ENCODE measurements at regions not wholly inside any gene's neighbourhood (a gene's known extent, or its start where the extent isn't known, plus 50 kb on each side); places are given as distances from the start of the nearest gene placed in this dataset.

- no peak for TF ChIP-seq CTCF (IDR thresholded peaks at IDR 0.05)
- no peak for TF ChIP-seq POLR2A (IDR thresholded peaks at IDR 0.05)
Measured at GRCh38 chr10:53619671-53620070, 847.1 kb upstream of the MBL2 start.
